ENCODE measurements at regions not wholly inside any gene's neighbourhood (a gene's known extent, or its start where the extent isn't known, plus 50 kb on each side); places are given as distances from the start of the nearest gene placed in this dataset.

DNA sequence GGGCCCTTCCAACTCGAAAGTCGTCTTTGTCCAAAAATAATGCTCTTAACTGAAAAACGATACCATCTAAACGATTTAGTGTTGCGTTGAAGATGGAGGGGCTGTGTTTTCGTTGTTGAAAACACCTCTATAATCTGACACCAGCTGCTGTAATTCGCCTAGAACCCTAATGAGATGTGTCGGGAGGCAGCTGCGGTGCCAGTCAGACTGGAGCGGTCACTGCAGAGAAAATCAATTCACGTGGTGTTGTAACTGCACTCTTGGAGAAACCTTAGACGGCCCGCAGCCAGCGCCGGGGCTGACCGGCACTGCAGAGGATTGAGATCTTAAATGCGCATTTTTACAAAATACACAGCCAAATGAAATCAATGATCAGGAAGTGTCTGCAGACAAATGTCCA is 339.1 kb downstream of the ZNF536 start:
- BruUV-seq (replicated peaks): no TSS peak
- TF ChIP-seq EZH2phosphoT487 (IDR thresholded peaks at IDR 0.05; ENCODE audit: borderline replicate concordance, low read depth, low read length): no peak
- TF ChIP-seq, protein P1, sequence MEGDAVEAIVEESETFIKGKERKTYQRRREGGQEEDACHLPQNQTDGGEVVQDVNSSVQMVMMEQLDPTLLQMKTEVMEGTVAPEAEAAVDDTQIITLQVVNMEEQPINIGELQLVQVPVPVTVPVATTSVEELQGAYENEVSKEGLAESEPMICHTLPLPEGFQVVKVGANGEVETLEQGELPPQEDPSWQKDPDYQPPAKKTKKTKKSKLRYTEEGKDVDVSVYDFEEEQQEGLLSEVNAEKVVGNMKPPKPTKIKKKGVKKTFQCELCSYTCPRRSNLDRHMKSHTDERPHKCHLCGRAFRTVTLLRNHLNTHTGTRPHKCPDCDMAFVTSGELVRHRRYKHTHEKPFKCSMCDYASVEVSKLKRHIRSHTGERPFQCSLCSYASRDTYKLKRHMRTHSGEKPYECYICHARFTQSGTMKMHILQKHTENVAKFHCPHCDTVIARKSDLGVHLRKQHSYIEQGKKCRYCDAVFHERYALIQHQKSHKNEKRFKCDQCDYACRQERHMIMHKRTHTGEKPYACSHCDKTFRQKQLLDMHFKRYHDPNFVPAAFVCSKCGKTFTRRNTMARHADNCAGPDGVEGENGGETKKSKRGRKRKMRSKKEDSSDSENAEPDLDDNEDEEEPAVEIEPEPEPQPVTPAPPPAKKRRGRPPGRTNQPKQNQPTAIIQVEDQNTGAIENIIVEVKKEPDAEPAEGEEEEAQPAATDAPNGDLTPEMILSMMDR (conservative IDR thresholded peaks at IDR 0.05; ENCODE audit: low read length): no peak

DNA sequence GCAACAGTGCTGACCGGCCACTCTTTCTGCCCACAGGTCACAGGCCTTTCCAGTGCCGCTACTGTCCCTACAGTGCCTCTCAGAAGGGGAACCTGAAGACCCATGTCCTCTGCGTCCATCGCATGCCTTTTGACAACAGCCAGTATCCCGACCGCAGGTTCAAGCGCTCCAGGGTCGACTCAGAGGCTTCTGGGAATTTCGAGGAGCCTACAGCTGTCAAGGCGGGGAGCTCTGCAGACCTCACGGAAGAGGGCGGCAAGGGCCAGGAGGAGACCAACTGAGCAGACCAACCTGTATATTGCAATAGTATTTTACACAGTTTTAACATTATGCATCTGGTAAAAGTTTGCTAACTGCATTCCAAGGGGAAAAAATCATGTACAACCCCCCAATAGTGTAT is 338.5 kb downstream of the ZNF536 start:
- ChIA-PET CTCF (ENCODE audit: unreplicated experiment) (no interaction called here), POLR2A (interaction anchor here (0.7 kb wide), 1 partner anchor 981 kb away, joined by 3 read pairs; no protein-coding TSS in a partner anchor)
- Histone ChIP-seq H3K4me3 (ENCODE audit: low read depth, low read length, poor library complexity, severe bottlenecking) (no peak overlapping the region), H3K4me2 (ENCODE audit: low read length) (no peak overlapping the region), H3K79me2 (ENCODE audit: insufficient read depth, low read depth, low read length) (no peaks in the 10 kb centered on the region), H3K4me1 (ENCODE audit: insufficient read depth, low read length, poor library complexity, severe bottlenecking) (no peaks in the 10 kb centered on the region), H3K27ac (ENCODE audit: low read depth, low read length, poor library complexity, severe bottlenecking) (no peak overlapping the region), H4K20me1 (ENCODE audit: insufficient read depth, low read length) (no peaks in the 10 kb centered on the region), H3K9me3 (ENCODE audit: low read length) (no peaks in the 10 kb centered on the region), H2AFZ (ENCODE audit: low read length) (no peak overlapping the region), H3K9me2 (ENCODE audit: insufficient read depth, low read length) (no peaks in the 10 kb centered on the region), H3K36me3 (ENCODE audit: insufficient read depth, low read length) (no peaks in the 10 kb centered on the region)
- no peak for DNase-seq (ENCODE audit: low spot score)
- intact Hi-C loops (cut with micrococcal nuclease; ENCODE audit: unreplicated experiment): no loop called here
- no peak for TF ChIP-seq EZH2phosphoT487 (IDR thresholded peaks at IDR 0.05; ENCODE audit: borderline replicate concordance, low read depth, low read length)
- TF ChIP-seq, protein P1 (conservative IDR thresholded peaks at IDR 0.05; ENCODE audit: low read length): no peak
- BruUV-seq (replicated peaks): no TSS peak

More for the DNA sequence above, 339.1 kb downstream of the ZNF536 start:
- Histone ChIP-seq H3K4me2 (ENCODE audit: low read length) (no peak overlapping the region), H3K36me3 (ENCODE audit: insufficient read depth, low read length) (no peaks in the 10 kb centered on the region), H4K20me1 (ENCODE audit: insufficient read depth, low read length) (no peaks in the 10 kb centered on the region), H3K9me3 (ENCODE audit: low read length) (no peaks in the 10 kb centered on the region), H3K4me3 (ENCODE audit: low read depth, low read length, poor library complexity, severe bottlenecking) (no peak overlapping the region), H2AFZ (ENCODE audit: low read length) (no peak overlapping the region), H3K4me1 (ENCODE audit: insufficient read depth, low read length, poor library complexity, severe bottlenecking) (no peaks in the 10 kb centered on the region), H3K9me2 (ENCODE audit: insufficient read depth, low read length) (no peaks in the 10 kb centered on the region), H3K79me2 (ENCODE audit: insufficient read depth, low read depth, low read length) (no peaks in the 10 kb centered on the region), H3K27ac (ENCODE audit: low read depth, low read length, poor library complexity, severe bottlenecking) (no peak overlapping the region)
- DNase-seq (ENCODE audit: low spot score): no peak
- intact Hi-C loops (cut with micrococcal nuclease; ENCODE audit: unreplicated experiment): no loop called here
- ChIA-PET CTCF (ENCODE audit: unreplicated experiment) (no interaction called here), POLR2A (interaction anchor here (0.7 kb wide), 1 partner anchor 981 kb away, joined by 3 read pairs; no protein-coding TSS in a partner anchor)

DNA sequence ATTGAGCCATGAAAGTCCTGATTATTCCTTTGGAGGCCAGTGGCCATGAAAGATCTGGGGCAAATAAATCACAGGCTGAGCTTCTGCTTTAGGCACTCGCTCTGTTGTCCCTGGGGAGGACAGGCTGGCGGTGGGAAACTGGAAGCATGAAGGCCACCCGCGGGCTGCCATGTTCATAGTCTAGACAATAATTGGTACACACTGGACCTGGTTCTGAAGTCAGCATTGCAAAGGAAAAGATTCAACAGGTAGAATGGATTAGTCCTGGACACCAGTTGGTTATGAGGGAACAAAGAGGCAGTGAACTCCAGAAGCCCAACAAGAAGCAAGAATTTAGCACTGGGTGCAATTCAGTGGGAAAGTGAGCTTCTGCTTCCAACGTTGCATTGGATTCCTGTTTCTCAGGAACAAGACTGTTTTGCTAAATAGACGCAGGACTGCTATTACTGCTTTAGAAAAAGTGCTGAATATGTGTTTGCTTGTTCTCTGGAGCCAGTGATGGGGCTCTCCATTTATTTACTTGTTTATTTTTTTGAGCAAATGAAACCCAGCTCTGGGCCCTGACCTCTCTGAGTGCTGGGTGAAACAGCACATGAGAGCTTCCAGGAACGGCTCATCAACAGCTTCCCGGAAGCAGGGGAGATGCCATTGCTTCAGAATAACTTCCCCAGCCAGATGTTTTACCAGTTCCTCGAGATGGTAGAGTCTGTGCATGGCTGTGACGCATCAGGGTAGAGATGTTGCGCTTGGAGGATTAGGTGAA is 336.4 kb downstream of the ZNF536 start:
- no peaks in the 10 kb centered on the region for H3K79me2 ChIP-seq (ENCODE audit: insufficient read depth, low read depth, low read length)
- TF ChIP-seq EZH2phosphoT487 (IDR thresholded peaks at IDR 0.05; ENCODE audit: borderline replicate concordance, low read depth, low read length): no peak
- TF ChIP-seq, protein P1 (conservative IDR thresholded peaks at IDR 0.05; ENCODE audit: low read length): no peak
- H2AFZ ChIP-seq (ENCODE audit: low read length): no peak overlapping the region
- no TSS peak for BruUV-seq (replicated peaks)
- ChIA-PET CTCF (ENCODE audit: unreplicated experiment) (no interaction called here), POLR2A (no interaction called here)
- H3K4me3 ChIP-seq (ENCODE audit: low read depth, low read length, poor library complexity, severe bottlenecking): no peak overlapping the region
- no peak overlapping the region for H3K27ac ChIP-seq (ENCODE audit: low read depth, low read length, poor library complexity, severe bottlenecking)
- intact Hi-C loops (cut with micrococcal nuclease; ENCODE audit: unreplicated experiment): no loop called here
- no peak for DNase-seq (ENCODE audit: low spot score)
- no peaks in the 10 kb centered on the region for H3K36me3 ChIP-seq (ENCODE audit: insufficient read depth, low read length)
- H3K4me2 ChIP-seq (ENCODE audit: low read length): no peak overlapping the region
- H3K9me2 ChIP-seq (ENCODE audit: insufficient read depth, low read length): no peaks in the 10 kb centered on the region
- no peaks in the 10 kb centered on the region for H3K9me3 ChIP-seq (ENCODE audit: low read length)
- H3K4me1 ChIP-seq (ENCODE audit: insufficient read depth, low read length, poor library complexity, severe bottlenecking): no peaks in the 10 kb centered on the region
- H4K20me1 ChIP-seq (ENCODE audit: insufficient read depth, low read length): no peaks in the 10 kb centered on the region
